H1 (cell line): ENCODE measurements at regions not wholly inside any gene's neighbourhood (a gene's known extent, or its start where the extent isn't known, plus 50 kb on each side); places are given as distances from the start of the nearest gene placed in this dataset.

ENCODE experiments used
- CTCF ChIA-PET: fragments of 300-600 bp; sonication (Branson Sonifier 250); formaldehyde crosslinking; loops from one replicate; lab custom pipeline; 2021; ENCODE audit not compliant: partially characterized antibody; lab: Charles Lee
- POLR2A ChIA-PET: fragments of 300-600 bp; sonication (Branson Sonifier 250); formaldehyde crosslinking; loops from one replicate; lab custom pipeline; 2021; ENCODE audit warnings: inconsistent platforms; ENCODE audit not compliant: partially characterized antibody; lab: Charles Lee
- DNase-seq, 2 experiments: peaks; one replicate each; pipeline versions ENCODE4 v3.0.0 to v3.0.0-alpha.2; 2010 to 2022; ENCODE audit warnings: low spot score in 2 of 2, low read depth in 1 of 2, mixed read lengths in 1 of 2
- FAIRE-seq: peaks from 2 replicates; lab custom pipeline; 2011; peaks lifted over from hg19 to GRCh38; lab: Jason Lieb, UNC
- H2AFZ ChIP-seq: 2 replicates; pipeline ENCODE4 v1.8.1; 2012; ENCODE audit warnings: low read length, inconsistent platforms
- H2AK5ac ChIP-seq: 2 replicates; pipeline ENCODE4 v1.6.1; 2013; ENCODE audit warnings: low read depth, low read length
- H2BK120ac ChIP-seq: replicated peaks from 2 replicates; pipeline ENCODE3; 2013; ENCODE audit warnings: low read depth, low read length, inconsistent platforms
- H2BK12ac ChIP-seq: 2 replicates; pipeline ENCODE4 v1.6.1; 2013; ENCODE audit warnings: low read depth, low read length
- H2BK15ac ChIP-seq: 2 replicates; pipeline ENCODE4 v1.6.1; 2013; ENCODE audit warnings: low read length
- H2BK20ac ChIP-seq: 2 replicates; pipeline ENCODE4 v1.6.1; 2013; ENCODE audit warnings: low read length
- H2BK5ac ChIP-seq: 2 replicates; pipeline ENCODE4 v1.6.1; 2013; ENCODE audit warnings: low read depth, low read length
- H3K14ac ChIP-seq: 2 replicates; pipeline ENCODE4 v1.6.1; 2013; ENCODE audit warnings: inconsistent platforms; ENCODE audit not compliant: insufficient read length
- H3K18ac ChIP-seq: 2 replicates; pipeline ENCODE4 v1.6.1; 2013; ENCODE audit warnings: low read length; ENCODE audit errors: extremely low read depth
- H3K23ac ChIP-seq: 2 replicates; pipeline ENCODE4 v1.6.1; 2013; ENCODE audit warnings: inconsistent platforms; ENCODE audit not compliant: insufficient read length
- H3K23me2 ChIP-seq: 2 replicates; pipeline ENCODE4 v1.6.1; 2013; ENCODE audit warnings: low read depth, low read length
- H3K27ac ChIP-seq: 2 replicates; pipeline ENCODE4 v1.6.1; 2011; ENCODE audit warnings: low read depth, low read length, inconsistent platforms
- H3K27me3 ChIP-seq, 4 experiments: replicated peaks in 1 of 4; 1 replicate in 1 of 4; 2 replicates in 3 of 4; pipeline versions ENCODE4 v1.6.1 to v1.8.1; 2011 to 2013; ENCODE audit warnings: low read length in 3 of 4, mild to moderate bottlenecking in 3 of 4, inconsistent platforms in 2 of 4, mixed read lengths in 2 of 4, moderate library complexity in 1 of 4; ENCODE audit not compliant: control insufficient read depth in 3 of 4, insufficient read depth in 3 of 4; ENCODE audit errors: extremely low read depth in 1 of 4
- H3K36me3 ChIP-seq, 4 experiments: 2 replicates each; pipeline versions ENCODE4 v1.6.1 to v1.8.1; 2011 to 2013; ENCODE audit warnings: mild to moderate bottlenecking in 4 of 4, low read length in 3 of 4, moderate library complexity in 2 of 4, control low read depth in 1 of 4, inconsistent platforms in 1 of 4; ENCODE audit not compliant: insufficient read depth in 4 of 4, control insufficient read depth in 2 of 4
- H3K4ac ChIP-seq: replicated peaks from 2 replicates; pipeline ENCODE3; 2013; ENCODE audit warnings: low read length, low read depth, mixed read lengths, inconsistent platforms; ENCODE audit not compliant: insufficient read length
- H3K4me1 ChIP-seq, 4 experiments: replicated peaks in 1 of 4; 1 replicate in 1 of 4; 2 replicates in 3 of 4; pipeline versions ENCODE4 v1.6.1 to v1.8.1; 2011 to 2013; ENCODE audit warnings: low read length in 3 of 4, inconsistent platforms in 2 of 4, mixed read lengths in 1 of 4; ENCODE audit not compliant: insufficient read depth in 4 of 4, control insufficient read depth in 3 of 4
- H3K4me2 ChIP-seq, 2 experiments: 2 replicates each; pipeline versions ENCODE4 v1.6.1 to v1.8.1; 2011 to 2013; ENCODE audit warnings: low read depth in 2 of 2, low read length in 2 of 2, control low read depth in 1 of 2, inconsistent platforms in 1 of 2, mild to moderate bottlenecking in 1 of 2; ENCODE audit not compliant: insufficient read depth in 1 of 2
- H3K4me3 ChIP-seq, 4 experiments: fragments of 200-600, 300-600 bp in 1 of 4; sonication (generic), shearing (Covaris generic), sonication (Bioruptor Twin) in 1 of 4; 2 replicates each; pipeline versions ENCODE4 v1.5.1 to v1.8.1; 2011 to 2016; ENCODE audit warnings: low read length in 4 of 4, low read depth in 3 of 4, control low read depth in 2 of 4, inconsistent platforms in 2 of 4, mild to moderate bottlenecking in 2 of 4, mixed read lengths in 1 of 4, moderate library complexity in 1 of 4; ENCODE audit not compliant: insufficient read depth in 2 of 4; ENCODE audit errors: extremely low read depth in 1 of 4
- H3K56ac ChIP-seq: replicated peaks from 2 replicates; pipeline ENCODE3; 2013; ENCODE audit warnings: low read depth, mild to moderate bottlenecking, mixed read lengths, low read length, inconsistent platforms; ENCODE audit not compliant: insufficient read length
- H3K79me1 ChIP-seq: 2 replicates; pipeline ENCODE4 v1.6.1; 2013; ENCODE audit warnings: low read depth, low read length, control low read depth
- H3K79me2 ChIP-seq, 2 experiments: 2 replicates each; pipeline versions ENCODE4 v1.6.1 to v1.8.1; 2012 to 2013; ENCODE audit warnings: low read length in 2 of 2, mild to moderate bottlenecking in 2 of 2, inconsistent platforms in 1 of 2; ENCODE audit not compliant: insufficient read depth in 2 of 2, control insufficient read depth in 1 of 2
- H3K9ac ChIP-seq, 4 experiments: replicated peaks in 1 of 4; 1 replicate in 1 of 4; 2 replicates in 3 of 4; pipeline versions ENCODE4 v1.6.1 to v1.8.1; 2011 to 2013; ENCODE audit warnings: low read depth in 3 of 4, low read length in 3 of 4, control low read depth in 2 of 4, mild to moderate bottlenecking in 2 of 4, moderate library complexity in 2 of 4, inconsistent platforms in 1 of 4; ENCODE audit errors: extremely low read depth in 1 of 4
- H3K9me3 ChIP-seq, 2 experiments: 2 replicates each; pipeline versions ENCODE4 v1.6.1 to v1.8.1; 2012 to 2013; ENCODE audit warnings: mild to moderate bottlenecking in 2 of 2, moderate library complexity in 2 of 2, control low read depth in 1 of 2, inconsistent platforms in 1 of 2, low read depth in 1 of 2, low read length in 1 of 2, mixed read lengths in 1 of 2; ENCODE audit not compliant: insufficient read depth in 2 of 2
- H4K20me1 ChIP-seq, 2 experiments: replicated peaks in 1 of 2; 2 replicates each; pipeline versions ENCODE3 to v1.8.1; 2011 to 2013; ENCODE audit warnings: inconsistent platforms in 2 of 2, low read length in 2 of 2, mild to moderate bottlenecking in 1 of 2; ENCODE audit not compliant: insufficient read depth in 2 of 2, control insufficient read depth in 1 of 2
- H4K5ac ChIP-seq: 2 replicates; pipeline ENCODE4 v1.6.1; 2013; ENCODE audit warnings: low read length, low read depth, mixed read lengths, inconsistent platforms; ENCODE audit not compliant: insufficient read length
- H4K8ac ChIP-seq: 2 replicates; pipeline ENCODE4 v1.8.0; 2013; ENCODE audit warnings: mild to moderate bottlenecking, moderate library complexity, low read length, inconsistent platforms; ENCODE audit not compliant: insufficient read depth; ENCODE audit errors: extremely low read depth
- H4K91ac ChIP-seq: replicated peaks from 2 replicates; pipeline ENCODE3; 2013; ENCODE audit warnings: low read length, mixed read lengths, inconsistent platforms; ENCODE audit not compliant: insufficient read length
- CTBP2 ChIP-seq: IDR thresholded peaks from 2 replicates; pipeline ENCODE4 v1.7.0; 2011; ENCODE audit warnings: borderline replicate concordance, mild to moderate bottlenecking, moderate library complexity, mixed read lengths, low read length; ENCODE audit not compliant: insufficient read depth, insufficient read length
- KDM4A ChIP-seq: IDR thresholded peaks from one replicate; pipeline ENCODE4 v1.7.1; 2012; ENCODE audit warnings: low read depth, mild to moderate bottlenecking, moderate library complexity, low read length, inconsistent platforms; ENCODE audit not compliant: severe bottlenecking
- MAFK ChIP-seq: IDR thresholded peaks from 2 replicates; pipeline ENCODE4 v1.6.1; 2012; ENCODE audit warnings: low read depth, mild to moderate bottlenecking, improper control_type of control experiment, low read length
- NANOG ChIP-seq: IDR thresholded peaks from 2 replicates; pipeline ENCODE4 v1.6.1; 2011; ENCODE audit warnings: low read length, low read depth, mild to moderate bottlenecking, inconsistent platforms; ENCODE audit not compliant: insufficient read depth, poor library complexity, severe bottlenecking
- SP1 ChIP-seq: IDR thresholded peaks from 2 replicates; pipeline ENCODE4 v1.6.1; 2011; ENCODE audit warnings: low read depth, low read length
- SUZ12 ChIP-seq: fragments of 200-600 bp; sonication (generic); IDR thresholded peaks from 2 replicates; pipeline ENCODE4 v1.6.1; 2012; ENCODE audit warnings: mild to moderate bottlenecking, inconsistent platforms, low read length, moderate library complexity, mixed read lengths
- WGBS, 2 experiments: shearing (Covaris generic) in 1 of 2; methylation state at CpG; one replicate each; pipeline versions ENCODE4 v1.1.6 to v1.1.7; 2013 to 2015; ENCODE audit warnings: low lambda C conversion rate in 2 of 2, mixed read lengths in 2 of 2, inconsistent platforms in 1 of 2, low coverage in 1 of 2, missing lambda C conversion rate in 1 of 2; ENCODE audit not compliant: insufficient replicate concordance in 2 of 2, insufficient coverage in 1 of 2, insufficient read length in 1 of 2; ENCODE audit errors: extremely low coverage in 1 of 2, missing lambda C conversion rate in 1 of 2; 5-methylcytosine and 5-hydroxymethylcytosine counted together

DNA sequence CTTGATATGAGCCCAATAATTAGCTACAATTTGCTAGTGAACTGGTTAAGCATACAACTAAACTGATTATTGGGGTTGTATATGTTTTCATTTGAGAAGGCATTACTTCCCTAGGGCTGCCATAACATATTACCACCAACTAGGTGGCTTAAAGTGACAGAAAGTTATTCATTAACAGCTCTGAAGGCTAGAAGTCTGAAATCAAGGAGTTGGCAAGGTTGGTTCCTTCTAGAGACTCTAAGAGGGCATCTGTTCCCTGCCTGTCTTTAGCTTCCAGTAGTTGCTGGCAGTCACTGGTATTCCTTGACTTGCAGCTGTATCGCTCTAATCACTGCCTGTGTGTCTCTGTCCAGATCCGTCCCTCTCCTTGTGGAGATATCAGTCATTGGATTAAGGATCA, 86.3 kb downstream of the LHX9 start:
- no peak overlapping the region for H4K91ac ChIP-seq
- no peak overlapping the region for H3K4me2 ChIP-seq
- no peaks in the 10 kb centered on the region for H3K79me1 ChIP-seq
- no peak overlapping the region for H2BK20ac ChIP-seq
- no peaks in the 10 kb centered on the region for H3K23me2 ChIP-seq
- H2AK5ac ChIP-seq: no peak overlapping the region
- FAIRE-seq (no peak), DNase-seq (no peak)
- no peak overlapping the region for H2BK120ac ChIP-seq
- H3K9ac ChIP-seq: no peak overlapping the region
- no peak overlapping the region for H4K8ac ChIP-seq
- H3K23ac ChIP-seq: no peak overlapping the region
- H3K14ac ChIP-seq: no peak overlapping the region
- no peaks in the 10 kb centered on the region for H3K9me3 ChIP-seq
- no peak overlapping the region for H3K18ac ChIP-seq
- H4K20me1 ChIP-seq: no peaks in the 10 kb centered on the region
- H3K27me3 ChIP-seq: no peaks in the 10 kb centered on the region
- no peak overlapping the region for H3K27ac ChIP-seq
- no peak for TF ChIP-seq SP1
- TF ChIP-seq KDM4A: no peak
- TF ChIP-seq SUZ12: no peak
- TF ChIP-seq CTBP2: no peak
- no peak for TF ChIP-seq MAFK
- TF ChIP-seq NANOG: no peak
- TF ChIP-seq, all 59 proteins: peak for 0
- no peak overlapping the region for H2BK5ac ChIP-seq
- H3K4me3 ChIP-seq: no peak overlapping the region
- WGBS, 2 experiments: 81% methylated on average over 2 of the region's 2 CpGs; no CpG with 5 or more reads in 1 of the 2 experiments
- no peaks in the 10 kb centered on the region for H3K36me3 ChIP-seq
- ChIA-PET CTCF (interaction anchor here (0.9 to 1.2 kb wide), 3 partner anchors 8 to 79 kb away, joined by 3 to 4 read pairs (median 3); no protein-coding TSS in a partner anchor), POLR2A (no interaction called here)
- H2BK15ac ChIP-seq: no peak overlapping the region
- no peak overlapping the region for H2AFZ ChIP-seq
- H3K56ac ChIP-seq: no peak overlapping the region
- no peak overlapping the region for H3K4ac ChIP-seq
- no peak overlapping the region for H2BK12ac ChIP-seq
- no peaks in the 10 kb centered on the region for H3K79me2 ChIP-seq
- H4K5ac ChIP-seq: no peak overlapping the region
- H3K4me1 ChIP-seq: no peaks in the 10 kb centered on the region
